ENCODE measurements at regions not wholly inside any gene's neighbourhood (a gene's known extent, or its start where the extent isn't known, plus 50 kb on each side); places are given as distances from the start of the nearest gene placed in this dataset.

DNA sequence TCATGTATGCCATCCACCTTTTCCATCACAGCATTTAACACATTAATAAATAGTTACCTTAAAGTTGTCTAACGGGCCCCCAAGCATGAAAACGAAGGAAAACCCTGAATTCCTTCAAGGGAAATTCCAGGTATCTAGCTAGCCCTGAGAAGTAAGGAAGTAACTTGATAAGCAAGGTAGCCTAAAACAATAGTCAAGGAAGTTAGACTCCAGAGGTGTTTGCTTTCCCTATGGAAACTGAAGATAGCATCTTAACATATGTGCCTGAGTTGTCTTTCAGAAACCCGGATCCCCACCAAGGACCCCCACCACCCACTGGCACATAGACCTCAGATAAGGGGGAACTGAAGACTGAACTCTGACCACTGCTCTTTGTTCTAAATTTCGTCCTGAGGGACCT lies 127.4 kb downstream of the TBXT start:
- POLR2A ChIA-PET: no interaction called here
- no peak overlapping the region for H3K9ac ChIP-seq (ENCODE audit: low read length)
- intact Hi-C loops (cut with micrococcal nuclease): no loop called here
- H3K27me3 ChIP-seq (replicated peaks in 1 of 4; ENCODE audit: control extremely low read depth in 1 of 4, control insufficient read depth in 3 of 4, insufficient read depth in 4 of 4, low read length in 3 of 4): no peaks in the 10 kb centered on the region
- no peak overlapping the region for H3K4me3 Mint-ChIP-seq
- no peak for DNase-seq
- CTCF ChIA-PET: no interaction called here
- no peak overlapping the region for H3K4me2 ChIP-seq (replicated peaks; ENCODE audit: low read depth, low read length, poor library complexity, severe bottlenecking)
- peaks cover 4% of the 10 kb centered on the region for H3K27me3 Mint-ChIP-seq
- TF ChIP-seq EZH2 (IDR thresholded peaks at IDR 0.05; ENCODE audit: borderline replicate concordance, insufficient read depth, low read depth, low read length, poor library complexity, severe bottlenecking): no peak
- TF ChIP-seq, protein P1, sequence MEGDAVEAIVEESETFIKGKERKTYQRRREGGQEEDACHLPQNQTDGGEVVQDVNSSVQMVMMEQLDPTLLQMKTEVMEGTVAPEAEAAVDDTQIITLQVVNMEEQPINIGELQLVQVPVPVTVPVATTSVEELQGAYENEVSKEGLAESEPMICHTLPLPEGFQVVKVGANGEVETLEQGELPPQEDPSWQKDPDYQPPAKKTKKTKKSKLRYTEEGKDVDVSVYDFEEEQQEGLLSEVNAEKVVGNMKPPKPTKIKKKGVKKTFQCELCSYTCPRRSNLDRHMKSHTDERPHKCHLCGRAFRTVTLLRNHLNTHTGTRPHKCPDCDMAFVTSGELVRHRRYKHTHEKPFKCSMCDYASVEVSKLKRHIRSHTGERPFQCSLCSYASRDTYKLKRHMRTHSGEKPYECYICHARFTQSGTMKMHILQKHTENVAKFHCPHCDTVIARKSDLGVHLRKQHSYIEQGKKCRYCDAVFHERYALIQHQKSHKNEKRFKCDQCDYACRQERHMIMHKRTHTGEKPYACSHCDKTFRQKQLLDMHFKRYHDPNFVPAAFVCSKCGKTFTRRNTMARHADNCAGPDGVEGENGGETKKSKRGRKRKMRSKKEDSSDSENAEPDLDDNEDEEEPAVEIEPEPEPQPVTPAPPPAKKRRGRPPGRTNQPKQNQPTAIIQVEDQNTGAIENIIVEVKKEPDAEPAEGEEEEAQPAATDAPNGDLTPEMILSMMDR (IDR thresholded peaks at IDR 0.05): no peak
- H3K4me3 ChIP-seq (ENCODE audit: control extremely low read depth in 1 of 5, extremely low read depth in 1 of 5, insufficient read depth in 1 of 5, low read depth in 2 of 5, low read length in 4 of 5): no peak overlapping the region
- H3K27ac ChIP-seq (ENCODE audit: low read length in 2 of 2): no peak overlapping the region
- no peak overlapping the region for H2AFZ ChIP-seq (ENCODE audit: insufficient read depth, low read depth, low read length, poor library complexity, severe bottlenecking)
- H3K9me3 Mint-ChIP-seq (ENCODE audit: insufficient read depth): peaks cover 5% of the 10 kb centered on the region
- H3K4me1 ChIP-seq (ENCODE audit: control insufficient read depth in 2 of 2, insufficient read depth in 2 of 2, low read length in 2 of 2): no peaks in the 10 kb centered on the region
- 44% methylated on average over 2 of the region's 4 CpGs for WGBS (ENCODE audit: insufficient coverage)
- no peaks in the 10 kb centered on the region for H3K9me3 ChIP-seq (ENCODE audit: control extremely low read depth in 1 of 3, control insufficient read depth in 2 of 3, insufficient read depth in 1 of 3, low read length in 2 of 3)
- ATAC-seq (ENCODE audit: low read depth): no peak
- no peak overlapping the region for H3K27ac Mint-ChIP-seq
- H3K36me3 ChIP-seq (replicated peaks in 1 of 2; ENCODE audit: control extremely low read depth in 1 of 2, control insufficient read depth in 1 of 2, extremely low read depth in 1 of 2, insufficient read depth in 2 of 2, low read length in 1 of 2): no peaks in the 10 kb centered on the region
- H4K20me1 ChIP-seq (ENCODE audit: control insufficient read depth, insufficient read depth, low read length, poor library complexity, severe bottlenecking): no peaks in the 10 kb centered on the region
- H3K79me2 ChIP-seq (ENCODE audit: control insufficient read depth, insufficient read depth, low read length): no peaks in the 10 kb centered on the region
- no peaks in the 10 kb centered on the region for H3K4me1 Mint-ChIP-seq

GRCh38 chr6:166036316-166037095 lies 131.1 kb downstream of the TBXT start:
- H3K27ac Mint-ChIP-seq: no peak overlapping the region
- intact Hi-C loops (cut with micrococcal nuclease): no loop called here
- H3K27me3 Mint-ChIP-seq: no peaks in the 10 kb centered on the region
- ChIA-PET POLR2A (no interaction called here), CTCF (no interaction called here)
- Histone ChIP-seq H3K4me2 (replicated peaks; ENCODE audit: low read depth, low read length, poor library complexity, severe bottlenecking) (no peak overlapping the region), H3K9ac (ENCODE audit: low read length) (no peak overlapping the region), H2AFZ (ENCODE audit: insufficient read depth, low read depth, low read length, poor library complexity, severe bottlenecking) (no peak overlapping the region), H3K4me3 (ENCODE audit: control extremely low read depth in 1 of 5, extremely low read depth in 1 of 5, insufficient read depth in 1 of 5, low read depth in 2 of 5, low read length in 4 of 5) (no peak overlapping the region), H3K36me3 (replicated peaks in 1 of 2; ENCODE audit: control extremely low read depth in 1 of 2, control insufficient read depth in 1 of 2, extremely low read depth in 1 of 2, insufficient read depth in 2 of 2, low read length in 1 of 2) (no peaks in the 10 kb centered on the region), H4K20me1 (ENCODE audit: control insufficient read depth, insufficient read depth, low read length, poor library complexity, severe bottlenecking) (no peaks in the 10 kb centered on the region), H3K9me3 (ENCODE audit: control extremely low read depth in 1 of 3, control insufficient read depth in 2 of 3, insufficient read depth in 1 of 3, low read length in 2 of 3) (no peaks in the 10 kb centered on the region), H3K27me3 (replicated peaks in 1 of 4; ENCODE audit: control extremely low read depth in 1 of 4, control insufficient read depth in 3 of 4, insufficient read depth in 4 of 4, low read length in 3 of 4) (no peaks in the 10 kb centered on the region), H3K27ac (ENCODE audit: low read length in 2 of 2) (no peak overlapping the region), H3K4me1 (ENCODE audit: control insufficient read depth in 2 of 2, insufficient read depth in 2 of 2, low read length in 2 of 2) (no peaks in the 10 kb centered on the region), H3K79me2 (ENCODE audit: control insufficient read depth, insufficient read depth, low read length) (no peaks in the 10 kb centered on the region)
- 80% methylated on average over 1 of the region's 7 CpGs for WGBS (ENCODE audit: insufficient coverage)
- TF ChIP-seq EZH2 (IDR thresholded peaks at IDR 0.05; ENCODE audit: borderline replicate concordance, insufficient read depth, low read depth, low read length, poor library complexity, severe bottlenecking): no peak
- TF ChIP-seq, protein P1 (IDR thresholded peaks at IDR 0.05): no peak
- ATAC-seq (ENCODE audit: low read depth) (no peak), DNase-seq (no peak)
- no peak overlapping the region for H3K4me3 Mint-ChIP-seq
- peaks cover 5% of the 10 kb centered on the region for H3K9me3 Mint-ChIP-seq (ENCODE audit: insufficient read depth)
- H3K4me1 Mint-ChIP-seq: no peaks in the 10 kb centered on the region

All from B cell (primary cell).